HUES48 (cell line): ENCODE measurements at regions not wholly inside any gene's neighbourhood (a gene's known extent, or its start where the extent isn't known, plus 50 kb on each side); places are given as distances from the start of the nearest gene placed in this dataset.

Experiments used
- H3K27ac ChIP-seq: one replicate; pipeline ENCODE4 v1.7.0; 2013; ENCODE audit warnings: low read depth, low read length, inconsistent platforms
- H3K27me3 ChIP-seq: 2 replicates; pipeline ENCODE4 v1.6.1; 2013; ENCODE audit warnings: mild to moderate bottlenecking, low read length; ENCODE audit not compliant: control insufficient read depth, insufficient read depth
- H3K36me3 ChIP-seq: 2 replicates; pipeline ENCODE4 v1.6.1; 2013; ENCODE audit warnings: low read length; ENCODE audit not compliant: control insufficient read depth, insufficient read depth
- H3K4me1 ChIP-seq: 2 replicates; pipeline ENCODE4 v1.6.1; 2013; ENCODE audit warnings: mild to moderate bottlenecking, low read length; ENCODE audit not compliant: control insufficient read depth, insufficient read depth
- H3K4me3 ChIP-seq: 2 replicates; pipeline ENCODE4 v1.5.1; 2013; ENCODE audit warnings: mild to moderate bottlenecking, low read depth, low read length
- H3K9ac ChIP-seq: 2 replicates; pipeline ENCODE4 v1.6.1; 2013; ENCODE audit warnings: mild to moderate bottlenecking, low read depth, low read length, moderate library complexity
- H3K9me3 ChIP-seq: 2 replicates; pipeline ENCODE4 v1.6.1; 2013; ENCODE audit warnings: low read length; ENCODE audit not compliant: control insufficient read depth, insufficient read depth

DNA sequence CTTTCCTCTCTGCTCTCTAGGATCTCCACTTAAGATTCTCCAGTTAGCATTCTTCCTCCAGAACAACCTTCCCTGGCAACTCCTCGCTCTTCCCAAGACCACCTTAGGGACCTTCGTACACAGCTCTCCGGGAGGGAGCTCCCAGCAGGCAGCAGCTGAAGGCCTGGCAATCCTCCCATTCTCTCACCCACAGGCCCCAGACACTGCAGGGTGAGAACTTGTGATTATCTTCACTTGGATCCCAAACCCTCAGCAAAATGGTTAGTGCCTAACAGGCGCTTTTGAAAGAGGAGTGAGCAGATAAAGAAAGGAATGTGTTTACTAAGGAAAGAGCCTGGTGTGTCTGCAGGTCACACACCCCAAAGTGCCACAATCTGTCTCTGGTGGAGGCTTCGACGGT is 83.8 kb upstream of the SNTG2 start:
- Histone ChIP-seq H3K9ac (no peak overlapping the region), H3K36me3 (no peaks in the 10 kb centered on the region), H3K9me3 (no peaks in the 10 kb centered on the region), H3K27ac (no peak overlapping the region), H3K27me3 (peaks cover 4% of the 10 kb centered on the region; the same call in 1 of the 2 replicates), H3K4me3 (no peak overlapping the region), H3K4me1 (peaks cover 19% of the 10 kb centered on the region)

GRCh38 chr2:866009-866680 is 84.5 kb upstream of the SNTG2 start:
- Histone ChIP-seq H3K9ac (no peak overlapping the region), H3K27ac (no peak overlapping the region), H3K27me3 (peaks cover 4% of the 10 kb centered on the region; the same call in 1 of the 2 replicates), H3K9me3 (no peaks in the 10 kb centered on the region), H3K4me1 (peaks cover 19% of the 10 kb centered on the region), H3K4me3 (no peak overlapping the region), H3K36me3 (no peaks in the 10 kb centered on the region)

DNA sequence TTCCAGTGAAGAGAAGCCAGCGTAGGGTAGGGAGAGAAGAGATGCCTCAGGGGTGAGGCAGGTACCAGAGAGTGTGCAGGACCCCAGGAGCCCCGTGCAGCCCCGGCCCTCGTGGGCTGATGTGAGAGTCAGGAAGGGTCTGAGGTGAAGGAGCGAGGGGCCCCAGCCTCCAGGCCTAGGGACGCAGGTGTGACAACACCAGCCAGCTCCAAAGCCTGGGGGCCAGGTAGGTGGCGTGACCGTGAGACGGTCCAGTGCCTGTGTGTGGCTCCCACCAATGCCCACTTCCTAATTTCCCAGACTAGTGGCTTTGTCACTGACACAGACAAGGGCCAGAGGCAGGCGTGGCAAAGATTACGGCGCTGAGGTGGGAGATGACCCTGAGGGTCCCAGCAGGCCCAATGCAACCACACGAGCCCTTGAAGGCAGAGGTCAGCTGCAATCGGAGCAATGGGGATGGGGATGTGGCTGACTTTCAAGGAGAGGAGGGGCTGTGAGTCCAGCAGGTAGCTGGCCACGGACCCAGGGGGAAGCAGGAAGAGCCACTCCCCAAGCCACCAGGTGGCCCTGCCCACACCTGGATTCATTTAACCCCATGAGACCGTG is 86.0 kb upstream of the SNTG2 start:
- Histone ChIP-seq H3K4me3 (no peak overlapping the region), H3K27ac (no peak overlapping the region), H3K9ac (no peak overlapping the region), H3K27me3 (peaks cover 4% of the 10 kb centered on the region; the same call in 1 of the 2 replicates), H3K4me1 (peaks cover 19% of the 10 kb centered on the region), H3K36me3 (no peaks in the 10 kb centered on the region), H3K9me3 (no peaks in the 10 kb centered on the region)

DNA sequence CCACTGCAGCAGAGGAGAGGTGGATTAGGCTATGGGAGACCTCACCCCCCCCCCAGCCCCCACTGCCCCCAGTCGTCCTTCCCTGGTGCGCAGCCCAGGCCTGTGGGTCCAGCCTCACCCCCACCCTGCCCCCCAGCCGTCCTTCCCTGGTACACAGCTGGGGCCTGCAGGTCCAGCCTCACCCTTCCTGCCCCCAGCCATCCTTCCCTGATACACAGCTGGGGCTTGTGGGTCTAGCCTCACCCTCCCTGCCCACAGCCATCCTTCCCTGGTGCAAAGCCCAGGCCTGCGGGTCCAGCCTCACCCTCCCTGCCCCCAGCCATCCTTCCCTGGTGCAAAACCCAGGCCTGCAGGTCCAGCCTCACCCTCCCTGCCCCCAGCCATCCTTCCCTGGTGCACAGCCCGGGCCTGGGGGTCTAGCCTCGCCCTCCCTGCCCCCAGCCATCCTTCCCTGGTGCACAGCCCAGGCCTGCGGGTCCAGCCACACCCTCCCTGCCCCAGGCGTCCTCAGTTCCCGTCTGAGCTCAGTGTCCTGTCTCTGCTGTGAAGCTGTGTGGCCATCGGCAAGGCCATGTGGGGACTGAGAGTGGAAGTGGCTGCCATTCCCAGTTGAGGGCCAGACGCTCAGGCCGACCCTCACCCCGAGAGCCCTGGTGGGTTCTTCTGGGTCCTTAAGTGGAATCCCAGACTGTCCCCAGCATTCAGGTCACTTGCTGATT is 86.8 kb upstream of the SNTG2 start:
- no peaks in the 10 kb centered on the region for H3K36me3 ChIP-seq
- H3K9me3 ChIP-seq, result no peaks in the 10 kb centered on the region
- H3K27me3 ChIP-seq, result peaks cover 4% of the 10 kb centered on the region; the same call in 1 of the 2 replicates
- no peak overlapping the region for H3K9ac ChIP-seq
- no peak overlapping the region for H3K27ac ChIP-seq
- peaks cover 19% of the 10 kb centered on the region for H3K4me1 ChIP-seq
- no peak overlapping the region for H3K4me3 ChIP-seq

DNA sequence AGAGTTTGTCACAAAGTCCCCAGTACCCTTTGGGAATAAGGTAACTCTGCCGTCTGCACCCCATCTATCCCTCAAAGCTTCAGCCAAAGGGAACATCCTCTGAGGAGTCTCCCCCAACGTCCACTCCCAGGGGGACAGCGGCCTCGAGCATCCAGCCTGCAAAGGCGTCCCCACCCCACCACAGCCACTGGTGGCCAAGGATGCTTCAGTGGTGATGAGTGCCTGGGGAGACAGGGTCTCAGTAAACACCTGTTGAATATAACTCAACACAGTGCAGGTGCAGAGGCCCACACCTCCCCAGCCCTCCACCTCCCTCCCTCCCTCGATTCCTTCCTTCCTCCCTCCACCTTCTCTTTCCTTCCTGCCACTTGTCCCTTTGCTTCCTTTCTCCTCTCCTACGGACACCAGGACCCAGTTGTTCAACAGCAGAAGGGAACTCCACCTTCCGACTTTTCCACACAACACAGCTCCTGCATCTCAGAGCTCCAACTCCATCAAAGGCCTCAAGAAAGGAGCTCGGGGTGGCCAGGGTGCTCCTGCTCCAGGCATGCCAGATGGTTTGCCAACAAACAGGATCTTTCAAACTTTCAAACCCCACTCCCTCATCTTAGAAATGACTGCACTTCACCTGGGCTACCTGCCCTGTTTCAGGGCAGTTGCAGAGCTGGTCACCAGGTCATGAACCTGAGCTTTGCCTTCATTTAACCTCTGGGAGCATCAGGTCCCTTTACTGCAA is 87.8 kb upstream of the SNTG2 start:
- H3K4me3 ChIP-seq, result no peak overlapping the region
- no peak overlapping the region for H3K9ac ChIP-seq
- H3K27ac ChIP-seq, result no peak overlapping the region
- H3K27me3 ChIP-seq, result peaks cover 4% of the 10 kb centered on the region; the same call in 1 of the 2 replicates
- H3K36me3 ChIP-seq, result no peaks in the 10 kb centered on the region
- H3K4me1 ChIP-seq, result peaks cover 19% of the 10 kb centered on the region
- no peaks in the 10 kb centered on the region for H3K9me3 ChIP-seq

DNA sequence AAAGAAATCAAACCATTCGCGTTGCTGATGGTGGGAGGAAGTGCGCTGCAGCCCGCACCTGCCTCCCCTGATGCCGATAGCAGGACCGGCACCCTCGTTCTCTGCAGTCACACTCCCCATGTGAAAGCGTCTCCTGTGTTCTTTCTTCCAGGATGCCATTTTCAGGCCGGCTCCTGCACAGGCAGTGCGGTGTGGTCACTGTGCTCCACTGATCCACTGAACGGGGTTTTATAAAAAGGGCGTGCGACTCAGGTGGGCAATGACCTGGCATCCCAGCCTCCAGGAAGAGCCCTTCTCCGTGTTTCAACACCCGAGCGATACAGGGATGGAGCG is 88.3 kb upstream of the SNTG2 start:
- no peak overlapping the region for H3K27ac ChIP-seq
- no peaks in the 10 kb centered on the region for H3K36me3 ChIP-seq
- H3K9me3 ChIP-seq, result no peaks in the 10 kb centered on the region
- H3K9ac ChIP-seq, result no peak overlapping the region
- H3K4me3 ChIP-seq, result no peak overlapping the region
- peaks cover 4% of the 10 kb centered on the region; the same call in 1 of the 2 replicates for H3K27me3 ChIP-seq
- peaks cover 17% of the 10 kb centered on the region for H3K4me1 ChIP-seq

- no peaks in the 10 kb centered on the region for H3K36me3 ChIP-seq
- H3K9me3 ChIP-seq, result no peaks in the 10 kb centered on the region
- H3K27me3 ChIP-seq, result peaks cover 4% of the 10 kb centered on the region; the same call in 1 of the 2 replicates
- no peak overlapping the region for H3K9ac ChIP-seq
- H3K4me3 ChIP-seq, result no peak overlapping the region
- no peak overlapping the region for H3K27ac ChIP-seq
- peaks cover 12% of the 10 kb centered on the region for H3K4me1 ChIP-seq
Measured at GRCh38 chr2:861655-862354, 88.8 kb upstream of the SNTG2 start.

GRCh38 chr2:860259-860855 is 90.3 kb upstream of the SNTG2 start:
- no peak overlapping the region for H3K27ac ChIP-seq
- H3K9ac ChIP-seq, result no peak overlapping the region
- H3K9me3 ChIP-seq, result no peaks in the 10 kb centered on the region
- no peaks in the 10 kb centered on the region for H3K36me3 ChIP-seq
- H3K4me3 ChIP-seq, result no peak overlapping the region
- H3K4me1 ChIP-seq, result no peaks in the 10 kb centered on the region
- peaks cover 4% of the 10 kb centered on the region; the same call in 1 of the 2 replicates for H3K27me3 ChIP-seq

DNA sequence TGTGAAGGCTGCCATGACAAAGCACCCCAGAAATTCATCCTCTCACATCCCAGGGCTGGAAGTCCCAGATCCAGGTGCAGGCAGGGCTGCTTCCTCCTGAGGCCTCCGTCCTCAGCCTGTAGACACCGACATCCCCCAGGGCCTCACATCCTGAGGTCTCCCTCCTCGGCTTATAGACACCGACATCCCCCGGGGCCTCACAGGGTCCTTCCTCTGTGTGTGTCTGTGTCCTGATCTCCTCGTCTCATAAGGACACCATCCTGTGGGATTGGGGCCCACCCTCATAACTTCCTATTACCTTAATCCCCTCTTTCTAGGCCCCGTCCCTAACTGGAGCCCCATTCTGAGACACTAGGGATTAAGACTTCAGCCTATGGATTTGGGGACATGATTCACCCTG is 92.0 kb upstream of the SNTG2 start:
- Histone ChIP-seq H3K36me3 (no peaks in the 10 kb centered on the region), H3K9ac (no peak overlapping the region), H3K9me3 (no peaks in the 10 kb centered on the region), H3K27me3 (no peaks in the 10 kb centered on the region), H3K27ac (no peak overlapping the region), H3K4me3 (no peak overlapping the region), H3K4me1 (no peaks in the 10 kb centered on the region)

- Histone ChIP-seq H3K9me3 (no peaks in the 10 kb centered on the region), H3K27ac (no peak overlapping the region), H3K36me3 (no peaks in the 10 kb centered on the region), H3K9ac (no peak overlapping the region), H3K4me1 (no peaks in the 10 kb centered on the region), H3K27me3 (no peaks in the 10 kb centered on the region), H3K4me3 (no peak overlapping the region)
Measured at GRCh38 chr2:857937-858336, 92.7 kb upstream of the SNTG2 start.
